ENCODE measurements at regions not wholly inside any gene's neighbourhood (a gene's known extent, or its start where the extent isn't known, plus 50 kb on each side); places are given as distances from the start of the nearest gene placed in this dataset.

GRCh38 chr2:234137400-234138014 is 87.0 kb downstream of the SPP2 start:
- ChIA-PET CTCF (ENCODE audit: unreplicated experiment) (no interaction called here), POLR2A (no interaction called here)
- Histone ChIP-seq H3K9me2 (ENCODE audit: insufficient read depth, low read length) (no peaks in the 10 kb centered on the region), H3K9me3 (ENCODE audit: low read length) (no peaks in the 10 kb centered on the region), H3K36me3 (ENCODE audit: insufficient read depth, low read length) (no peaks in the 10 kb centered on the region), H4K20me1 (ENCODE audit: insufficient read depth, low read length) (no peaks in the 10 kb centered on the region), H3K79me2 (ENCODE audit: insufficient read depth, low read depth, low read length) (no peaks in the 10 kb centered on the region), H2AFZ (ENCODE audit: low read length) (no peak overlapping the region), H3K4me1 (ENCODE audit: insufficient read depth, low read length, poor library complexity, severe bottlenecking) (no peaks in the 10 kb centered on the region), H3K27ac (ENCODE audit: low read depth, low read length, poor library complexity, severe bottlenecking) (no peak overlapping the region), H3K4me3 (ENCODE audit: low read depth, low read length, poor library complexity, severe bottlenecking) (no peak overlapping the region), H3K4me2 (ENCODE audit: low read length) (no peak overlapping the region)
- TF ChIP-seq EZH2phosphoT487 (IDR thresholded peaks at IDR 0.05; ENCODE audit: borderline replicate concordance, low read depth, low read length) (no peak), CTCF (conservative IDR thresholded peaks at IDR 0.05; ENCODE audit: low read length) (no peak)
- BruUV-seq (replicated peaks), result no TSS peak
- no peak for DNase-seq (ENCODE audit: low spot score)
- intact Hi-C loops (cut with micrococcal nuclease; ENCODE audit: unreplicated experiment), result no loop called here

- no TSS peak for BruUV-seq (replicated peaks)
- H3K4me2 ChIP-seq (ENCODE audit: low read length), result no peak overlapping the region
- ChIA-PET POLR2A (no interaction called here), CTCF (ENCODE audit: unreplicated experiment) (interaction anchor here (1.4 kb wide), 1 partner anchor 361 kb away, joined by 3 read pairs; the partner anchor contains the start of gene ARL4C)
- H3K9me3 ChIP-seq (ENCODE audit: low read length), result no peaks in the 10 kb centered on the region
- no peak overlapping the region; the same call in 1 of the 2 replicates for H2AFZ ChIP-seq (ENCODE audit: low read length)
- intact Hi-C loops (cut with micrococcal nuclease; ENCODE audit: unreplicated experiment), result no loop called here
- no peak for TF ChIP-seq EZH2phosphoT487 (IDR thresholded peaks at IDR 0.05; ENCODE audit: borderline replicate concordance, low read depth, low read length)
- peak; percentile 58 for TF ChIP-seq CTCF (conservative IDR thresholded peaks at IDR 0.05; ENCODE audit: low read length)
- H3K9me2 ChIP-seq (ENCODE audit: insufficient read depth, low read length), result no peaks in the 10 kb centered on the region
- no peaks in the 10 kb centered on the region for H4K20me1 ChIP-seq (ENCODE audit: insufficient read depth, low read length)
- H3K27ac ChIP-seq (ENCODE audit: low read depth, low read length, poor library complexity, severe bottlenecking), result no peak overlapping the region
- no peaks in the 10 kb centered on the region for H3K36me3 ChIP-seq (ENCODE audit: insufficient read depth, low read length)
- DNase-seq (ENCODE audit: low spot score), result peak; percentile 41
- H3K79me2 ChIP-seq (ENCODE audit: insufficient read depth, low read depth, low read length), result no peaks in the 10 kb centered on the region
- no peak overlapping the region for H3K4me3 ChIP-seq (ENCODE audit: low read depth, low read length, poor library complexity, severe bottlenecking)
- H3K4me1 ChIP-seq (ENCODE audit: insufficient read depth, low read length, poor library complexity, severe bottlenecking), result no peaks in the 10 kb centered on the region
Measured at GRCh38 chr2:234136461-234136860, 86.0 kb downstream of the SPP2 start.

- H3K4me2 ChIP-seq (ENCODE audit: low read length), result no peak overlapping the region
- H3K9me3 ChIP-seq (ENCODE audit: low read length), result no peaks in the 10 kb centered on the region
- ChIA-PET POLR2A (no interaction called here), CTCF (ENCODE audit: unreplicated experiment) (interaction anchor here (0.6 to 1.4 kb wide), 3 partner anchors 22 to 408 kb away, joined by 3 read pairs; partner anchors contain the start of gene ARL4C)
- no TSS peak for BruUV-seq (replicated peaks)
- no peaks in the 10 kb centered on the region for H3K4me1 ChIP-seq (ENCODE audit: insufficient read depth, low read length, poor library complexity, severe bottlenecking)
- no peak overlapping the region for H3K4me3 ChIP-seq (ENCODE audit: low read depth, low read length, poor library complexity, severe bottlenecking)
- H4K20me1 ChIP-seq (ENCODE audit: insufficient read depth, low read length), result no peaks in the 10 kb centered on the region
- no peaks in the 10 kb centered on the region for H3K79me2 ChIP-seq (ENCODE audit: insufficient read depth, low read depth, low read length)
- TF ChIP-seq EZH2phosphoT487 (IDR thresholded peaks at IDR 0.05; ENCODE audit: borderline replicate concordance, low read depth, low read length) (no peak), CTCF (conservative IDR thresholded peaks at IDR 0.05; ENCODE audit: low read length) (peak; percentile 96)
- DNase-seq (ENCODE audit: low spot score), result peak; percentile 81
- H2AFZ ChIP-seq (ENCODE audit: low read length), result peak overlapping the region; percentile 35; the same call in 1 of the 2 replicates
- intact Hi-C loops (cut with micrococcal nuclease; ENCODE audit: unreplicated experiment), result loop anchor here (1.0 to 2.0 kb wide), 4 partner anchors 153 to 410 kb away; no protein-coding TSS in a partner anchor
- H3K9me2 ChIP-seq (ENCODE audit: insufficient read depth, low read length), result no peaks in the 10 kb centered on the region
- no peak overlapping the region for H3K27ac ChIP-seq (ENCODE audit: low read depth, low read length, poor library complexity, severe bottlenecking)
- H3K36me3 ChIP-seq (ENCODE audit: insufficient read depth, low read length), result no peaks in the 10 kb centered on the region
Measured at GRCh38 chr2:234135750-234136221, 85.3 kb downstream of the SPP2 start.
